Peyer's patch (tissue), 4 donors: ENCODE measurements at regions not wholly inside any gene's neighbourhood (a gene's known extent, or its start where the extent isn't known, plus 50 kb on each side); places are given as distances from the start of the nearest gene placed in this dataset.

Source experiments
- POLR2A ChIP-seq, 2 donors: fragments of 450-650 bp; IDR thresholded peaks; one replicate each; pipeline ENCODE4 v1.5.1; 2017; ENCODE audit warnings: antibody characterized with exemption in 2 of 2, mild to moderate bottlenecking in 2 of 2, moderate library complexity in 2 of 2
- TF ChIP-seq, protein P1 (sequence below), 6 experiments: fragments of 450-650 bp in 4 of 6; fragments of 200-600 bp in 2 of 6; sonication (generic) in 1 of 6; IDR thresholded peaks; one replicate each; pipeline ENCODE4 v1.5.1; 2017 to 2019; ENCODE audit warnings: antibody characterized with exemption in 6 of 6, mild to moderate bottlenecking in 3 of 6, moderate library complexity in 1 of 6

DNA sequence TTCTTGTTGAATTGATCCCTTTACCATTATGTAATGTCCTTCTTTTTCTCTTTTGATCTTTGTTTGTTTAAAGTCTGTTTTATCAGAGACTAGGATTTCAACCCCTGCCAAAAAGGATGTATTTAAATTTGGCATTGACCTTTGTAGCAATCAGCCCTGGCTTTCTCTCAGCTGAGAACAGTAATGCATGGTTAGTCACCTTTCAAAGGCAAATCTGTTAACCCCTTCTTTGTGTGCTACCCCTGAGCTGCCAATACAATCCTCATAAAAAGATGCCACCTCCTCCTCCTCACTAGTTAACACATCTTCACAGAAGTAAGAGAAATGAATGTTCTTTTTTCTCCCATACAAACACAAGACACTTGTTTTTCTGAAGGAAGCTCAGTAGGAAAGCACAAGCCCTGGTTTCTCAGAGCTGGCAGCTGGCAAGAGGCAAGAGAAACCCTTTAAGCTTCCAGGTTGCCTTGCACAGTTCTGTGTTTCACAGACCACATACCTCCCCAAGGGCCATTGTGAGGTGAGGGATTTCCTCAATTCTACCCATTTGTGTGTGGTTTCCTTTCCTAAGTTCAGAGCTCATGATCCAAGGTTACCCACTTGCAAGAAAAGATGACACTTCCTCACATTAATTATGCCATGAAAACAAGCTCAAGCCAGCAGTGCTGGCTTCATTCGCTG is 122.6 kb downstream of the RCHY1 start:
- TF ChIP-seq, protein P1, sequence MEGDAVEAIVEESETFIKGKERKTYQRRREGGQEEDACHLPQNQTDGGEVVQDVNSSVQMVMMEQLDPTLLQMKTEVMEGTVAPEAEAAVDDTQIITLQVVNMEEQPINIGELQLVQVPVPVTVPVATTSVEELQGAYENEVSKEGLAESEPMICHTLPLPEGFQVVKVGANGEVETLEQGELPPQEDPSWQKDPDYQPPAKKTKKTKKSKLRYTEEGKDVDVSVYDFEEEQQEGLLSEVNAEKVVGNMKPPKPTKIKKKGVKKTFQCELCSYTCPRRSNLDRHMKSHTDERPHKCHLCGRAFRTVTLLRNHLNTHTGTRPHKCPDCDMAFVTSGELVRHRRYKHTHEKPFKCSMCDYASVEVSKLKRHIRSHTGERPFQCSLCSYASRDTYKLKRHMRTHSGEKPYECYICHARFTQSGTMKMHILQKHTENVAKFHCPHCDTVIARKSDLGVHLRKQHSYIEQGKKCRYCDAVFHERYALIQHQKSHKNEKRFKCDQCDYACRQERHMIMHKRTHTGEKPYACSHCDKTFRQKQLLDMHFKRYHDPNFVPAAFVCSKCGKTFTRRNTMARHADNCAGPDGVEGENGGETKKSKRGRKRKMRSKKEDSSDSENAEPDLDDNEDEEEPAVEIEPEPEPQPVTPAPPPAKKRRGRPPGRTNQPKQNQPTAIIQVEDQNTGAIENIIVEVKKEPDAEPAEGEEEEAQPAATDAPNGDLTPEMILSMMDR (IDR thresholded peaks at IDR 0.05): no peak
- TF ChIP-seq POLR2A (IDR thresholded peaks at IDR 0.05): no peak
